Fibroblast of mammary gland (primary cell): ENCODE measurements at regions not wholly inside any gene's neighbourhood (a gene's known extent, or its start where the extent isn't known, plus 50 kb on each side); places are given as distances from the start of the nearest gene placed in this dataset.

ENCODE experiments used
- DNase-seq: peaks from one replicate; pipeline ENCODE4 v3.0.0-alpha.2; 2010; ENCODE audit warnings: low read depth
- H3K4me3 ChIP-seq: 2 replicates; pipeline ENCODE4 v1.5.1; 2011; ENCODE audit warnings: low read depth, mild to moderate bottlenecking, low read length, moderate library complexity; ENCODE audit not compliant: control insufficient read depth
- TF ChIP-seq, protein P1 (sequence below): conservative IDR thresholded peaks from 2 replicates; pipeline ENCODE4 v1.5.1; 2011; ENCODE audit warnings: low read depth, low read length, inconsistent platforms; ENCODE audit not compliant: control insufficient read depth, insufficient read depth

GRCh38 chr13:22777207-22777606 is 403.6 kb upstream of the SGCG start:
- H3K4me3 ChIP-seq, result no peak overlapping the region
- TF ChIP-seq, protein P1, sequence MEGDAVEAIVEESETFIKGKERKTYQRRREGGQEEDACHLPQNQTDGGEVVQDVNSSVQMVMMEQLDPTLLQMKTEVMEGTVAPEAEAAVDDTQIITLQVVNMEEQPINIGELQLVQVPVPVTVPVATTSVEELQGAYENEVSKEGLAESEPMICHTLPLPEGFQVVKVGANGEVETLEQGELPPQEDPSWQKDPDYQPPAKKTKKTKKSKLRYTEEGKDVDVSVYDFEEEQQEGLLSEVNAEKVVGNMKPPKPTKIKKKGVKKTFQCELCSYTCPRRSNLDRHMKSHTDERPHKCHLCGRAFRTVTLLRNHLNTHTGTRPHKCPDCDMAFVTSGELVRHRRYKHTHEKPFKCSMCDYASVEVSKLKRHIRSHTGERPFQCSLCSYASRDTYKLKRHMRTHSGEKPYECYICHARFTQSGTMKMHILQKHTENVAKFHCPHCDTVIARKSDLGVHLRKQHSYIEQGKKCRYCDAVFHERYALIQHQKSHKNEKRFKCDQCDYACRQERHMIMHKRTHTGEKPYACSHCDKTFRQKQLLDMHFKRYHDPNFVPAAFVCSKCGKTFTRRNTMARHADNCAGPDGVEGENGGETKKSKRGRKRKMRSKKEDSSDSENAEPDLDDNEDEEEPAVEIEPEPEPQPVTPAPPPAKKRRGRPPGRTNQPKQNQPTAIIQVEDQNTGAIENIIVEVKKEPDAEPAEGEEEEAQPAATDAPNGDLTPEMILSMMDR, result no peak

GRCh38 chr13:22789027-22789593 is 391.7 kb upstream of the SGCG start:
- TF ChIP-seq, protein P1, result no peak
- no peak for DNase-seq
- no peak overlapping the region for H3K4me3 ChIP-seq

More at GRCh38 chr13:22777207-22777606, 403.6 kb upstream of the SGCG start:
- no peak for DNase-seq

GRCh38 chr13:22789916-22790315 is 390.9 kb upstream of the SGCG start:
- TF ChIP-seq, protein P1, result no peak
- H3K4me3 ChIP-seq, result no peak overlapping the region
- DNase-seq, result no peak

DNA sequence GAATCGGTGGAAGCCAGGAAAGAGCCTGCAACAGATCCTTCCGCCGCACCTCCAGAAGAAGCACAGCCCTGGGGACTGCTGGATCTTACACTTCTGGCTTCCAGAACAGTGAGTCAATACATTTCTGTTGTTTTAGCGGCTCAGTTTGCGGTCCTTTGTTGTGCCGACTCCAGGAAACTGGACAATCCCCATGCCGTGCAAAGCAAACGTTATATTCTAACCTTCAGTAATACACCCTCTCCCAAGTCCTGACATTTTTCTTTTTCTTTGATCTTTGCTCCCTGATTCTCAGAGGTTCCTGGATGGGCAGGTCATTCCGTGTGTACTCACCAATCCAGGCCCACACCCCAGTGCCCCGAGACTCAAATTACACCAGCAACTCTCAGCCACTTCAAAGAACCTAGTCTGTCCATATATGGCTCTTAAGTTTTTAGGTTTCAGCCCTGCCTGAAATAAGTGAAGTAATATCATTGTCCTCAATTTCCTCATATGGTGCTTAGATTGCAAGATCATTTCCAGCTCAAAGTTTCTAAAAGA is 387.1 kb upstream of the SGCG start:
- DNase-seq, result no peak
- H3K4me3 ChIP-seq, result no peak overlapping the region
- TF ChIP-seq, protein P1, result no peak

DNA sequence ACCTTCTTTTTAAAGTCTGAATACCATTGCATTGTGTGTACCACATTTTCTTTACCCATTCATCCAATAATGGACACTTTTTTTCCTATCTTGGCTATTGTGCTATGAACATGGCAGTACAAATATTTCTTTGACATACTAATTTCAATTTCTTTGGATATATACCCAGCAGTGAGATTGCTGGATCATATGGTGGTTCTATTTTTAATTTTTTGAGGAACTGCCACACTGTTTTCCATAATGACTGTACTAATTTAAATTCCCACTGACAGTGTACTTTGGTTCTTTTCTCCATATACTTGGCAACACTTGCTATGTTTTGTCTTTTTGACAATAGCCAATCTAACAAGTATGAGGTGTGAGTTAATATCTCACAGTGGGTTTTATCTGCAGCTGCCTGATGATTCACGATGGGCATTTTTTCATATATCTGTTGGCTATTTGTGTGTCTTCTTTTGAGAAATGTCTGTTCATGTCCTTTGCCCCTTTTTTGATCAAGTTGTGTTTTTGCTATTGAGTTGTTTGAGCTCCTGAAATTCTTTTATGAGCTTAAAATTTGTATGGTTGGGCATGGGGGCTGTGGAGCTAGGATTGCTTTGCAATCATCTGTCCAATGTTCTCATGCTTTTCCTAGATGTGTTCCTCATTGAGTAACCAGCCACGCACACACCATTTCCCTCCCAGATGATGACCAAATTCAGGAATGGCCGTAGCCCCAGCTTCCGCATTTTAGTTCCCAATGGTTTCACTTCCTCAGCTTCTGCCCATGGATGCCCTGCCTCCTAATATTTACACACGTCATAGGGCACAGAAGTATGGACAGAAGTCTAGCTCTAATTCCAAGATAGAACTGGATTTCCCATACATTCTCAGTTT is 380.0 kb upstream of the SGCG start:
- peak; percentile 29 for DNase-seq
- H3K4me3 ChIP-seq, result no peak overlapping the region
- TF ChIP-seq, protein P1, result no peak

DNA sequence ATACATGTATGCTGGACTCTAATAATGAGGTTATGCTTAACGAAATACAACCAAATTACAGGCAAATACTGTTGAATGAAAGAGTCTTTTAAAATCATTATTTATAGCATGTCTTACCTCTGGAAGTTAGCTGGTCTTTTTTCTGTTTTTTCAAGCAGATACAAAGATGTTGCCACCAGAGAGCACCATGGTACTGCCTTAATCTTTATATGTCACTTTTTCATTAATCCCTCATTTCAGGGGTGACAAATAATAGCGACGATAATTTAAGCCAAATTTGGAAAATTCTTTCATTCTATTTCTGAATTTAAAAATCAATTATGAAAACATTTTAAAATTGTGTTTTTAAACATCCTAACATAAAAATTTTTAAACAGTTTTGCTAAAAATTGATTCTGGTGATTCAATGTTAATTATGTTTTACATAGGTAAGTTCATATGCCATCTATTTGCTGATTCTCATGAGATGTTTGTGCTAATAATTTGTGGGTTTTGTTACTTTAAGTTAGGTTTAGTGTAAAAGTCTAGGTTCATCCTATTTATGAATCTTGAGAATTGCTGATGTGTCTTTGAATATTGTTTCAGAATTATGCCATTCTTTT is 379.3 kb upstream of the SGCG start:
- no peak overlapping the region for H3K4me3 ChIP-seq
- DNase-seq, result peak; percentile 20
- TF ChIP-seq, protein P1, result peak; percentile 18
